ENCODE measurements at regions not wholly inside any gene's neighbourhood (a gene's known extent, or its start where the extent isn't known, plus 50 kb on each side); places are given as distances from the start of the nearest gene placed in this dataset.

DNA sequence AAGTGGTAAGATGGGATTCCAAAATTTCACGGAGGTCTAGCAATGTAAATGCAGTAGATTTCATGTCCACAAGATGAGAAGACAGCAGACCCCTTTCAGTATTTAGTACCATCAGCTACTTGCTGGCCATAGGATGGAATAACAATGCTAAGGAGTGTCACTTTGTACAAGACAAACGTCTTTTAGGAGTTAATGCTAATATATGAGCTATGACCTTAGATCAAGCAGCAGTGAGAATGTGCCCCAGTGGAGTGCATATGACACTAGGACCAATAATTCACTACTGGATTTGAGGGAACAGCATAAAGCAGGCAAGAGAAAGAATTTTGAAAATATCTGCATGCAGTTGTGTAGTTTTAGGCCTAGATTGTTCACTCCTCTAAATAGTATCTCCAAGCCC, 182.8 kb upstream of the ZNF804B start:
- no peak for TF ChIP-seq ZNF565 (CRISPR knock-in tag; conservative IDR thresholded peaks at IDR 0.05; ENCODE audit: low read depth)
- no peak for TF ChIP-seq POU6F1 (CRISPR knock-in tag; IDR thresholded peaks at IDR 0.05; ENCODE audit: borderline replicate concordance, low read depth)
- no peak for TF ChIP-seq ZNF70 (CRISPR knock-in tag; IDR thresholded peaks at IDR 0.05)
- no peak for TF ChIP-seq GLIS3 (CRISPR knock-in tag; IDR thresholded peaks at IDR 0.05)
- TF ChIP-seq ISL1 (CRISPR knock-in tag; IDR thresholded peaks at IDR 0.05) = no peak
- no peak for TF ChIP-seq PATZ1 (CRISPR knock-in tag; IDR thresholded peaks at IDR 0.05; ENCODE audit: borderline replicate concordance)
- no peak for TF ChIP-seq TCF4 (CRISPR knock-in tag; IDR thresholded peaks at IDR 0.05; ENCODE audit: borderline replicate concordance)
- TF ChIP-seq ZC3H10 (CRISPR knock-in tag; IDR thresholded peaks at IDR 0.05) = no peak
- TF ChIP-seq, protein P1, sequence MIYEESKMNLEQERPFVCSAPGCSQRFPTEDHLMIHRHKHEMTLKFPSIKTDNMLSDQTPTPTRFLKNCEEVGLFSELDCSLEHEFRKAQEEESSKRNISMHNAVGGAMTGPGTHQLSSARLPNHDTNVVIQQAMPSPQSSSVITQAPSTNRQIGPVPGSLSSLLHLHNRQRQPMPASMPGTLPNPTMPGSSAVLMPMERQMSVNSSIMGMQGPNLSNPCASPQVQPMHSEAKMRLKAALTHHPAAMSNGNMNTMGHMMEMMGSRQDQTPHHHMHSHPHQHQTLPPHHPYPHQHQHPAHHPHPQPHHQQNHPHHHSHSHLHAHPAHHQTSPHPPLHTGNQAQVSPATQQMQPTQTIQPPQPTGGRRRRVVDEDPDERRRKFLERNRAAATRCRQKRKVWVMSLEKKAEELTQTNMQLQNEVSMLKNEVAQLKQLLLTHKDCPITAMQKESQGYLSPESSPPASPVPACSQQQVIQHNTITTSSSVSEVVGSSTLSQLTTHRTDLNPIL (CRISPR knock-in tag; IDR thresholded peaks at IDR 0.05; ENCODE audit: low read depth) = no peak
- no peak for TF ChIP-seq ZFP30 (CRISPR knock-in tag; IDR thresholded peaks at IDR 0.05)
- no peak for ATAC-seq

GRCh38 chr7:88566162-88566729, 193.3 kb upstream of the ZNF804B start:
- no peak for ATAC-seq
- no peak for TF ChIP-seq ZFP30 (CRISPR knock-in tag; IDR thresholded peaks at IDR 0.05)
- no peak for TF ChIP-seq RARB (CRISPR knock-in tag; IDR thresholded peaks at IDR 0.05)
- no peak for TF ChIP-seq CSDC2 (CRISPR knock-in tag; IDR thresholded peaks at IDR 0.05)
- TF ChIP-seq OSR1 (CRISPR knock-in tag; IDR thresholded peaks at IDR 0.05) = no peak
- no peak for TF ChIP-seq PATZ1 (CRISPR knock-in tag; IDR thresholded peaks at IDR 0.05; ENCODE audit: borderline replicate concordance)
- TF ChIP-seq CSRNP3 (CRISPR knock-in tag; IDR thresholded peaks at IDR 0.05) = no peak
- no peak for TF ChIP-seq ARNTL (CRISPR knock-in tag; IDR thresholded peaks at IDR 0.05; ENCODE audit: borderline replicate concordance, low read depth)
- TF ChIP-seq ZNF8 (CRISPR knock-in tag; IDR thresholded peaks at IDR 0.05) = no peak
- TF ChIP-seq BACH2 (CRISPR knock-in tag; IDR thresholded peaks at IDR 0.05; ENCODE audit: borderline replicate concordance) = no peak
- TF ChIP-seq ZFP3 (CRISPR knock-in tag; IDR thresholded peaks at IDR 0.05) = no peak
- TF ChIP-seq ISL1 (CRISPR knock-in tag; IDR thresholded peaks at IDR 0.05) = no peak
- no peak for TF ChIP-seq TOX (CRISPR knock-in tag; IDR thresholded peaks at IDR 0.05; ENCODE audit: borderline replicate concordance)
- no peak for TF ChIP-seq ZC3H10 (CRISPR knock-in tag; IDR thresholded peaks at IDR 0.05)
- no peak for TF ChIP-seq ESRRG (CRISPR knock-in tag; IDR thresholded peaks at IDR 0.05)
- no peak for TF ChIP-seq PPARA (CRISPR knock-in tag; IDR thresholded peaks at IDR 0.05; ENCODE audit: borderline replicate concordance)
- no peak for TF ChIP-seq POU6F1 (CRISPR knock-in tag; IDR thresholded peaks at IDR 0.05; ENCODE audit: borderline replicate concordance, low read depth)
- no peak for TF ChIP-seq ZNF565 (CRISPR knock-in tag; conservative IDR thresholded peaks at IDR 0.05; ENCODE audit: low read depth)
- TF ChIP-seq ZNF70 (CRISPR knock-in tag; IDR thresholded peaks at IDR 0.05) = no peak
- no peak for TF ChIP-seq SNAI2 (CRISPR knock-in tag; IDR thresholded peaks at IDR 0.05)
- no peak for TF ChIP-seq TCF4 (CRISPR knock-in tag; IDR thresholded peaks at IDR 0.05; ENCODE audit: borderline replicate concordance)

All from SK-N-SH treated with all-trans-retinoic acid at 6 μM for 48 hours (cell line).